ENCODE measurements at regions not wholly inside any gene's neighbourhood (a gene's known extent, or its start where the extent isn't known, plus 50 kb on each side); places are given as distances from the start of the nearest gene placed in this dataset.

DNA sequence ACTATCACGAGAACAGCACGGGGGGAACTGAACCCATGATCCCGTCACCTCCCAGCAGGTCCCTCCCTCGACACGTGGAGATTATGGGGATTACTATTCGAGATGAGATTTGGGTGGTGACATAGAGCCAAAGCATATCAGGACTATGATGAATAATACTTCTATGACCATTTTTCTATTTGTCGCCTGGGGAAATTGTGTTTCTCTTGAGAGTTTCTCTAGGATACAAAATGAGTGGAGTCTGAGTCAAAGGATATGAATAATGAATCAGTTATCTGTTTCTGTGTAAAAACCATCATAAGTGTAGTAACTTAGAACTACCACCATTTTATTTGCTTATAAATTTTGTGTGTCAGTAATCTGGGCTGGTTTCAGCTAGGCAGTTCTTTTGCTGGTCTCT, 533.0 kb upstream of the ARX start:
- POLR2A ChIA-PET = no interaction called here
- H3K27me3 Mint-ChIP-seq (ENCODE audit: insufficient read depth, unreplicated experiment) = no peaks in the 10 kb centered on the region
- TF ChIP-seq CTCF (IDR thresholded peaks at IDR 0.05; ENCODE audit: unreplicated experiment) = no peak

DNA sequence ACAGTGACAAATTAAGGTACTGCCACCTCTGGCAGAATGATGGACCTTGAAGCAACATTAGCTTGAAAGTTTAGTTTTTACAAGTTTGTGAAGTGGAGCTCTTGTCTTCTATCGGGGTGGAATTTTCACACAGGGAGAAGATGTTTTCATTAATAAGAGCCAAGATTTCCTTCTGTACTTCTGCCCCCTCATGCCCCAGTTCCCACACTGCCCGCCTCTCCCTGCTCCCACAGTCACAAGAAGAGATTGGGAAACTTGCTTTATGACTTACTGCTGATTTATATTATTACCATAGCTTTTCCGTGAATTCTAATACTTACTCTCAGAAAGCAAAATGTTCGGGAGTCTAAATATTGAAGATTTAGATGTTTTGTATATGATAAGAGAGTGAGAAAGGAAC, 539.8 kb upstream of the ARX start:
- no peaks in the 10 kb centered on the region for H3K36me3 Mint-ChIP-seq (ENCODE audit: insufficient read depth, unreplicated experiment)
- H3K4me1 Mint-ChIP-seq (ENCODE audit: insufficient read depth, unreplicated experiment) = no peaks in the 10 kb centered on the region
- H3K27ac Mint-ChIP-seq (ENCODE audit: low read depth, unreplicated experiment) = no peak overlapping the region
- no peak for DNase-seq (ENCODE audit: unreplicated experiment)
- H3K27me3 Mint-ChIP-seq (ENCODE audit: insufficient read depth, unreplicated experiment) = no peaks in the 10 kb centered on the region
- H3K9me3 Mint-ChIP-seq (ENCODE audit: unreplicated experiment) = no peaks in the 10 kb centered on the region
- ChIA-PET CTCF (interaction anchor here (0.6 to 1.1 kb wide), 3 partner anchors 14 to 204 kb away, joined by 3 read pairs; no protein-coding TSS in a partner anchor), POLR2A (no interaction called here)
- intact Hi-C loops (cut with micrococcal nuclease) = no loop called here
- no peak for TF ChIP-seq CTCF (IDR thresholded peaks at IDR 0.05; ENCODE audit: unreplicated experiment)
- no peak overlapping the region for H3K4me3 Mint-ChIP-seq (ENCODE audit: unreplicated experiment)
- no TSS peak for BruUV-seq (replicated peaks)

More for the DNA sequence above, 533.0 kb upstream of the ARX start:
- CTCF ChIA-PET = interaction anchor here (0.5 kb wide), 1 partner anchor 1370 kb away, joined by 3 read pairs; no protein-coding TSS in a partner anchor
- intact Hi-C loops (cut with micrococcal nuclease) = no loop called here
- no TSS peak for BruUV-seq (replicated peaks)
- Mint-ChIP-seq H3K9me3 (ENCODE audit: unreplicated experiment) (no peaks in the 10 kb centered on the region), H3K4me1 (ENCODE audit: insufficient read depth, unreplicated experiment) (no peaks in the 10 kb centered on the region), H3K36me3 (ENCODE audit: insufficient read depth, unreplicated experiment) (no peaks in the 10 kb centered on the region), H3K27ac (ENCODE audit: low read depth, unreplicated experiment) (no peak overlapping the region), H3K4me3 (ENCODE audit: unreplicated experiment) (no peak overlapping the region)
- DNase-seq (ENCODE audit: unreplicated experiment) = no peak

DNA sequence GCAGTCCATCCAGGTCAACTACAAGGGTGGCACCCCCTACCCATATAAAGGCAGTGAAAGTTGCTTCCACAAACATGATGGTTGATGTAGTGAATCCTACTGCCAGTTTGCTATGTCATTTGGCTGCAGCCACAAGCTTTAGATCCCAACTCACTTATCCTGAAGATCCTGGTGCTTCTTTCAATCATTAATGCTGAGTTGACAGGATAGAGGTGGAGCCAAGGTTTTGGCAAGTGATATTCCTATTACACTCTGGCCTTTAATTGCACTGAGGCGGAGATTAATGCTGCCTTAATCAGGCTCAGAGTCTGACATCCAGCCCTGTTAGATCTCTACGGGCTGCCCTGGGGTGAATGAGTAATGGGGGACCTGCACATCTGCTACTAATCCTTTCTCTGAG, 542.4 kb upstream of the ARX start:
- ChIA-PET POLR2A (no interaction called here), CTCF (interaction anchor here (0.6 kb wide), 1 partner anchor 64 kb away, joined by 3 read pairs; no protein-coding TSS in a partner anchor)
- no peak overlapping the region for H3K4me3 Mint-ChIP-seq (ENCODE audit: unreplicated experiment)
- H3K36me3 Mint-ChIP-seq (ENCODE audit: insufficient read depth, unreplicated experiment) = no peaks in the 10 kb centered on the region
- H3K9me3 Mint-ChIP-seq (ENCODE audit: unreplicated experiment) = peaks cover 7% of the 10 kb centered on the region
- no peak for TF ChIP-seq CTCF (IDR thresholded peaks at IDR 0.05; ENCODE audit: unreplicated experiment)
- H3K27ac Mint-ChIP-seq (ENCODE audit: low read depth, unreplicated experiment) = no peak overlapping the region
- BruUV-seq (replicated peaks) = no TSS peak
- no peaks in the 10 kb centered on the region for H3K27me3 Mint-ChIP-seq (ENCODE audit: insufficient read depth, unreplicated experiment)
- intact Hi-C loops (cut with micrococcal nuclease) = no loop called here
- no peaks in the 10 kb centered on the region for H3K4me1 Mint-ChIP-seq (ENCODE audit: insufficient read depth, unreplicated experiment)
- DNase-seq (ENCODE audit: unreplicated experiment) = no peak

- H3K9me3 Mint-ChIP-seq (ENCODE audit: unreplicated experiment) = peaks cover 7% of the 10 kb centered on the region
- ChIA-PET POLR2A (no interaction called here), CTCF (no interaction called here)
- H3K27me3 Mint-ChIP-seq (ENCODE audit: insufficient read depth, unreplicated experiment) = no peaks in the 10 kb centered on the region
- no peaks in the 10 kb centered on the region for H3K4me1 Mint-ChIP-seq (ENCODE audit: insufficient read depth, unreplicated experiment)
- TF ChIP-seq CTCF (IDR thresholded peaks at IDR 0.05; ENCODE audit: unreplicated experiment) = no peak
- no peak overlapping the region for H3K27ac Mint-ChIP-seq (ENCODE audit: low read depth, unreplicated experiment)
- no peak overlapping the region for H3K4me3 Mint-ChIP-seq (ENCODE audit: unreplicated experiment)
- no peaks in the 10 kb centered on the region for H3K36me3 Mint-ChIP-seq (ENCODE audit: insufficient read depth, unreplicated experiment)
- BruUV-seq (replicated peaks) = no TSS peak
- intact Hi-C loops (cut with micrococcal nuclease) = no loop called here
- no peak for DNase-seq (ENCODE audit: unreplicated experiment)
These were observed 545.4 kb upstream of the ARX start for GRCh38 chrX:25561190-25561589.

Data from MCF 10A (cell line).